Progenitor cell of endocrine pancreas (in vitro differentiated cells): ENCODE measurements at regions not wholly inside any gene's neighbourhood (a gene's known extent, or its start where the extent isn't known, plus 50 kb on each side); places are given as distances from the start of the nearest gene placed in this dataset.
A peak's percentile ranks its signal among the peaks of the same experiment; 100 is the strongest.

Experiments
- DNase-seq: peaks from one replicate; pipeline ENCODE4 v3.0.0; 2021; ENCODE audit warnings: low spot score; ENCODE audit not compliant: unreplicated experiment
- H3K27ac Mint-ChIP-seq: 2 replicates; pipeline ENCODE4 v1.8.0; 2021; ENCODE audit warnings: mild to moderate bottlenecking, moderate library complexity, mixed read lengths
- H3K27me3 Mint-ChIP-seq: 2 replicates; pipeline ENCODE4 v1.8.0; 2021; ENCODE audit warnings: mixed read lengths
- H3K36me3 Mint-ChIP-seq: 2 replicates; pipeline ENCODE4 v1.8.0; 2022; ENCODE audit warnings: mixed read lengths; ENCODE audit not compliant: insufficient read depth
- H3K4me1 Mint-ChIP-seq: 2 replicates; pipeline ENCODE4 v1.8.0; 2021; ENCODE audit warnings: low read depth, mixed read lengths
- H3K4me3 Mint-ChIP-seq: 2 replicates; pipeline ENCODE4 v1.8.0; 2021; ENCODE audit warnings: low read depth, mild to moderate bottlenecking, moderate library complexity, mixed read lengths
- H3K9me3 Mint-ChIP-seq: 2 replicates; pipeline ENCODE4 v1.8.0; 2021; ENCODE audit warnings: low read depth, mixed read lengths
- TF ChIP-seq, protein P1 (sequence below): fragments of 200-600 bp; sonication (generic); IDR thresholded peaks from one replicate; pipeline ENCODE4 v1.5.0; 2021; ENCODE audit warnings: antibody characterized with exemption, mild to moderate bottlenecking; ENCODE audit not compliant: unreplicated experiment

GRCh38 chr21:19566975-19567374 is 1163.4 kb upstream of the TMPRSS15 start:
- Mint-ChIP-seq H3K4me1 (peaks cover 3% of the 10 kb centered on the region), H3K27ac (no peak overlapping the region), H3K36me3 (no peaks in the 10 kb centered on the region), H3K4me3 (no peak overlapping the region), H3K9me3 (no peaks in the 10 kb centered on the region), H3K27me3 (no peaks in the 10 kb centered on the region)
- TF ChIP-seq, protein P1, sequence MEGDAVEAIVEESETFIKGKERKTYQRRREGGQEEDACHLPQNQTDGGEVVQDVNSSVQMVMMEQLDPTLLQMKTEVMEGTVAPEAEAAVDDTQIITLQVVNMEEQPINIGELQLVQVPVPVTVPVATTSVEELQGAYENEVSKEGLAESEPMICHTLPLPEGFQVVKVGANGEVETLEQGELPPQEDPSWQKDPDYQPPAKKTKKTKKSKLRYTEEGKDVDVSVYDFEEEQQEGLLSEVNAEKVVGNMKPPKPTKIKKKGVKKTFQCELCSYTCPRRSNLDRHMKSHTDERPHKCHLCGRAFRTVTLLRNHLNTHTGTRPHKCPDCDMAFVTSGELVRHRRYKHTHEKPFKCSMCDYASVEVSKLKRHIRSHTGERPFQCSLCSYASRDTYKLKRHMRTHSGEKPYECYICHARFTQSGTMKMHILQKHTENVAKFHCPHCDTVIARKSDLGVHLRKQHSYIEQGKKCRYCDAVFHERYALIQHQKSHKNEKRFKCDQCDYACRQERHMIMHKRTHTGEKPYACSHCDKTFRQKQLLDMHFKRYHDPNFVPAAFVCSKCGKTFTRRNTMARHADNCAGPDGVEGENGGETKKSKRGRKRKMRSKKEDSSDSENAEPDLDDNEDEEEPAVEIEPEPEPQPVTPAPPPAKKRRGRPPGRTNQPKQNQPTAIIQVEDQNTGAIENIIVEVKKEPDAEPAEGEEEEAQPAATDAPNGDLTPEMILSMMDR = no peak
- DNase-seq = no peak

DNA sequence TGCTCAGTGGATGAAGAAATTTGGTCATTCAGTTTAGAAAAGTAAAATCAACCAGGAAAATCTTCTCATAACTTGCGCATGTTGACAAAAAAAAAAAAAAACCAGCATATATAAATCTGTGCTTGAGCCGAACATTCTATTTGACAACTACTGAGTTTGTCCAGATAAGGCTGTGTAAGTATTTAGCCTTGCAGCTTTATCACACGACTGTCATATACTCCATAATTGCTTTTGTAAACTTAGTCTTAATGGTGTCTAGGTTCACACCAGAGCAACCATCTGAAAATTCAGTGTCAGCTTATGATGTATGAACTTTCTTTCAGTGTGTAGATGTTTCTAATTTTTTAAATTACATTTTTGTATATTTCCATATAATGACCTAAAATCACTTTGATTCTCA is 1173.8 kb upstream of the TMPRSS15 start:
- TF ChIP-seq, protein P1 = no peak
- Mint-ChIP-seq H3K4me3 (no peak overlapping the region), H3K9me3 (no peaks in the 10 kb centered on the region), H3K27ac (no peak overlapping the region), H3K4me1 (no peaks in the 10 kb centered on the region), H3K27me3 (no peaks in the 10 kb centered on the region), H3K36me3 (no peaks in the 10 kb centered on the region)
- DNase-seq = no peak

GRCh38 chr21:19590044-19590443 is 1186.5 kb upstream of the TMPRSS15 start:
- H3K9me3 Mint-ChIP-seq = no peaks in the 10 kb centered on the region
- no peaks in the 10 kb centered on the region for H3K36me3 Mint-ChIP-seq
- no peak overlapping the region for H3K4me3 Mint-ChIP-seq
- H3K27me3 Mint-ChIP-seq = no peaks in the 10 kb centered on the region
- TF ChIP-seq, protein P1 = no peak
- DNase-seq = no peak
- H3K4me1 Mint-ChIP-seq = peaks cover 12% of the 10 kb centered on the region
- H3K27ac Mint-ChIP-seq = peak overlapping the region; percentile 69

DNA sequence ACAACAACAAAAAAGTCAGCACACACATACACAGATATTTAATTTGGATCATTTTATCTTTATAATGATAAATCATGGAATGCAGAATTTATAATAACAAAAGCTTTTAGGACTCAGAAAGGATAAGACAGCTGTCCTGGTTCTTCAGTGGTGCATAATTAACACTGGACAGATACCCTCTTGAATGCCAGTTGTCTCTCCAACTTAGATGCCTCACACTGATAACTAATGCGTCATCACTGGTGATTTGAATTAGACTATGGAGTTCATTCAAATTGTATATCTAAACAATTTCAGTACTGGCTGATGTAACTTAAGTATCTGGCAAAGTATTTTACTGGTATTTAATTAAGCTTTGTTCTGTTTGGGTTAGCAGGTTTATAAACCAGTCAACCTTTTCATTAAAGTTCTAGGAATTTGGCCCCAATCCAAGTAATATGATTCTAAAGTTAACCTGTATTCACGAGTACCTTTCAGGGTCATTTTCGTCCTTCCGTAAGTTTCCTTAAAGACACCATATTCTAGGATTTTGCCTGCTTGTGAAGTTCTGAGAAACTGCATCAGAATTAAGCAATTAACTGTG is 1199.5 kb upstream of the TMPRSS15 start:
- no peak for DNase-seq
- H3K9me3 Mint-ChIP-seq = no peaks in the 10 kb centered on the region
- no peak overlapping the region for H3K27ac Mint-ChIP-seq
- TF ChIP-seq, protein P1 = no peak
- H3K4me1 Mint-ChIP-seq = peaks cover 4% of the 10 kb centered on the region
- no peak overlapping the region for H3K4me3 Mint-ChIP-seq
- no peaks in the 10 kb centered on the region for H3K36me3 Mint-ChIP-seq
- no peaks in the 10 kb centered on the region for H3K27me3 Mint-ChIP-seq

GRCh38 chr21:19608101-19608621 is 1204.6 kb upstream of the TMPRSS15 start:
- no peaks in the 10 kb centered on the region for H3K27me3 Mint-ChIP-seq
- no peak for DNase-seq
- no peaks in the 10 kb centered on the region for H3K36me3 Mint-ChIP-seq

More at GRCh38 chr21:19608101-19608621, 1204.6 kb upstream of the TMPRSS15 start:
- Mint-ChIP-seq H3K4me1 (peaks cover 8% of the 10 kb centered on the region), H3K4me3 (no peak overlapping the region), H3K9me3 (no peaks in the 10 kb centered on the region), H3K27ac (no peak overlapping the region)
- TF ChIP-seq, protein P1 = no peak
